ENCODE measurements at regions not wholly inside any gene's neighbourhood (a gene's known extent, or its start where the extent isn't known, plus 50 kb on each side); places are given as distances from the start of the nearest gene placed in this dataset.

- no peak overlapping the region for H3K27ac Mint-ChIP-seq
- no peak overlapping the region for H3K4me3 Mint-ChIP-seq
- ChIA-PET CTCF (no interaction called here), POLR2A (no interaction called here)
- intact Hi-C loops (cut with micrococcal nuclease), result no loop called here
- ATAC-seq (ENCODE audit: low read depth), result no peak
- H3K27me3 Mint-ChIP-seq, result no peaks in the 10 kb centered on the region
- H3K9me3 Mint-ChIP-seq, result no peaks in the 10 kb centered on the region
- H3K36me3 Mint-ChIP-seq (ENCODE audit: low read depth), result peaks cover 10% of the 10 kb centered on the region
- TF ChIP-seq, protein P1, sequence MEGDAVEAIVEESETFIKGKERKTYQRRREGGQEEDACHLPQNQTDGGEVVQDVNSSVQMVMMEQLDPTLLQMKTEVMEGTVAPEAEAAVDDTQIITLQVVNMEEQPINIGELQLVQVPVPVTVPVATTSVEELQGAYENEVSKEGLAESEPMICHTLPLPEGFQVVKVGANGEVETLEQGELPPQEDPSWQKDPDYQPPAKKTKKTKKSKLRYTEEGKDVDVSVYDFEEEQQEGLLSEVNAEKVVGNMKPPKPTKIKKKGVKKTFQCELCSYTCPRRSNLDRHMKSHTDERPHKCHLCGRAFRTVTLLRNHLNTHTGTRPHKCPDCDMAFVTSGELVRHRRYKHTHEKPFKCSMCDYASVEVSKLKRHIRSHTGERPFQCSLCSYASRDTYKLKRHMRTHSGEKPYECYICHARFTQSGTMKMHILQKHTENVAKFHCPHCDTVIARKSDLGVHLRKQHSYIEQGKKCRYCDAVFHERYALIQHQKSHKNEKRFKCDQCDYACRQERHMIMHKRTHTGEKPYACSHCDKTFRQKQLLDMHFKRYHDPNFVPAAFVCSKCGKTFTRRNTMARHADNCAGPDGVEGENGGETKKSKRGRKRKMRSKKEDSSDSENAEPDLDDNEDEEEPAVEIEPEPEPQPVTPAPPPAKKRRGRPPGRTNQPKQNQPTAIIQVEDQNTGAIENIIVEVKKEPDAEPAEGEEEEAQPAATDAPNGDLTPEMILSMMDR (IDR thresholded peaks at IDR 0.05), result no peak
- no peak for DNase-seq
- H3K4me1 Mint-ChIP-seq, result no peaks in the 10 kb centered on the region
Observed at GRCh38 chr9:80789831-80790230, 899.5 kb downstream of the TLE1 start.

GRCh38 chr9:80787636-80788035 lies 901.7 kb downstream of the TLE1 start:
- intact Hi-C loops (cut with micrococcal nuclease), result no loop called here

GRCh38 chr9:80784647-80785046 lies 904.7 kb downstream of the TLE1 start:
- Mint-ChIP-seq H3K4me3 (no peak overlapping the region), H3K9me3 (no peaks in the 10 kb centered on the region), H3K27me3 (no peaks in the 10 kb centered on the region), H3K4me1 (no peaks in the 10 kb centered on the region), H3K36me3 (ENCODE audit: low read depth) (peaks cover 4% of the 10 kb centered on the region), H3K27ac (no peak overlapping the region)
- CTCF ChIA-PET, result no interaction called here
- TF ChIP-seq, protein P1 (IDR thresholded peaks at IDR 0.05), result no peak
- ATAC-seq (ENCODE audit: low read depth) (no peak), DNase-seq (no peak)
- POLR2A ChIA-PET, result no interaction called here
- intact Hi-C loops (cut with micrococcal nuclease), result no loop called here

More at GRCh38 chr9:80787636-80788035, 901.7 kb downstream of the TLE1 start:
- DNase-seq (no peak), ATAC-seq (ENCODE audit: low read depth) (no peak)
- ChIA-PET CTCF (no interaction called here), POLR2A (no interaction called here)
- TF ChIP-seq, protein P1 (IDR thresholded peaks at IDR 0.05), result no peak
- Mint-ChIP-seq H3K4me3 (no peak overlapping the region), H3K36me3 (ENCODE audit: low read depth) (peaks cover 4% of the 10 kb centered on the region), H3K9me3 (no peaks in the 10 kb centered on the region), H3K27ac (no peak overlapping the region), H3K4me1 (no peaks in the 10 kb centered on the region), H3K27me3 (no peaks in the 10 kb centered on the region)

DNA sequence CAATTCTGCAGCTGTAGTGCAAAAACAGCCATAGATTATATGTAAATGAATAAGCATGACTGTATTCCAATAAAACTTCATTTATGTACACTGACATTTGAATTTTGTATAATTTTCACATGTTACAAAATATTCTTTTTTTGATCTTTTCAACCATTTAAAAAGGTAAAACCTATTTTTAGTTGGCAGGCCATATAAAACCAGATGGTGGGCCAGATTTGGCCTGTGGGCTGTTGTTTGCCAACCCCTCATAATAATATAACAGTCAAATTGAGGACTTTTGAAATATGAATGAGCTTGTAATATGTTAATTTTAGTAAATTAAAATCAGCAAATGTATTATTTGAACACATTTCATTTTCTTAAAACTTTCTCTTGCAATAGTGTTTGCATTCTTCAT lies 913.4 kb downstream of the TLE1 start:
- Mint-ChIP-seq H3K4me3 (no peak overlapping the region), H3K36me3 (ENCODE audit: low read depth) (peaks cover 2% of the 10 kb centered on the region), H3K27ac (no peak overlapping the region), H3K27me3 (no peaks in the 10 kb centered on the region), H3K9me3 (no peaks in the 10 kb centered on the region), H3K4me1 (no peaks in the 10 kb centered on the region)
- ATAC-seq (ENCODE audit: low read depth) (no peak), DNase-seq (no peak)
- intact Hi-C loops (cut with micrococcal nuclease), result no loop called here
- TF ChIP-seq, protein P1 (IDR thresholded peaks at IDR 0.05), result no peak
- CTCF ChIA-PET, result no interaction called here
- POLR2A ChIA-PET, result no interaction called here

DNA sequence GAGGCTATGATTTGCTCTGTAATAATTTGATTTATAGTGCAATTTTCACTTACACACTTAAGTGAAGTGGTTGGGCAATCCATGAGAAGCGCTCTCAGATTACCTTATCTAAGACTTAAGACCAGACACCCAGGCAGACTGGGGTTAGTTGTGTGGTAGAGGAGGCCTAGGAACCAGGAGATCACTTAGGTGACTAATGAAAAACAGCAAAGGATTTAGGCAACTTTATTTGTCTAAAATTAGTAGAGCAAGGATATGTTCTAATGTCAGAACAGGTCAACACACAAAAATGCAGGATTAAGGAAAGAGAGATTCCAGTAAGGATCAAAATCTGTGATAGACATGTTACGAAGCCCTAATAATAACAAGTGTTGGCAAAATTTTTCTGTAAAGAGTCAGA lies 913.8 kb downstream of the TLE1 start:
- no peak overlapping the region for H3K27ac Mint-ChIP-seq
- no peaks in the 10 kb centered on the region for H3K27me3 Mint-ChIP-seq
- intact Hi-C loops (cut with micrococcal nuclease), result no loop called here
- no peaks in the 10 kb centered on the region for H3K4me1 Mint-ChIP-seq
- no peak overlapping the region for H3K4me3 Mint-ChIP-seq
- CTCF ChIA-PET, result no interaction called here
- DNase-seq, result no peak
- no peaks in the 10 kb centered on the region for H3K9me3 Mint-ChIP-seq
- no peak for ATAC-seq (ENCODE audit: low read depth)
- H3K36me3 Mint-ChIP-seq (ENCODE audit: low read depth), result peaks cover 2% of the 10 kb centered on the region
- POLR2A ChIA-PET, result no interaction called here
- TF ChIP-seq, protein P1 (IDR thresholded peaks at IDR 0.05), result no peak

All from activated B cell treated with CpG ODN at 0.5 μM for 24 hours (primary cell).